ENCODE measurements at regions not wholly inside any gene's neighbourhood (a gene's known extent, or its start where the extent isn't known, plus 50 kb on each side); places are given as distances from the start of the nearest gene placed in this dataset.

GRCh38 chr6:147142684-147143245, 61.5 kb upstream of the STXBP5 start:
- DNase-seq = no peak

- no peak for DNase-seq
Observed at GRCh38 chr6:147149092-147149491, 55.1 kb upstream of the STXBP5 start.

GRCh38 chr6:147149826-147150225, 54.4 kb upstream of the STXBP5 start:
- no peak for DNase-seq

- no peak for DNase-seq
Observed at GRCh38 chr6:147150293-147150692, 53.9 kb upstream of the STXBP5 start.
